HepG2 (cell line): ENCODE measurements at regions not wholly inside any gene's neighbourhood (a gene's known extent, or its start where the extent isn't known, plus 50 kb on each side); places are given as distances from the start of the nearest gene placed in this dataset.

Experiments used
- ARID2 ChIP-seq: sonication (generic); formaldehyde crosslinking; IDR thresholded peaks from 2 replicates; pipeline ENCODE4 v1.8.1; 2022; ENCODE audit warnings: mild to moderate bottlenecking, missing genetic modification reagents, borderline replicate concordance
- ARNT2 ChIP-seq: sonication (generic); formaldehyde crosslinking; IDR thresholded peaks from 2 replicates; pipeline ENCODE4 v1.8.0; 2022; ENCODE audit warnings: mild to moderate bottlenecking, low read depth, missing genetic modification reagents, moderate library complexity
- CC2D1A ChIP-seq: sonication (generic); formaldehyde crosslinking; IDR thresholded peaks from 2 replicates; pipeline ENCODE4 v1.8.1; 2023; ENCODE audit warnings: mild to moderate bottlenecking, missing genetic modification reagents
- FOXJ3 ChIP-seq: sonication (generic); formaldehyde crosslinking; IDR thresholded peaks from 2 replicates; pipeline ENCODE4 v1.4.0; 2020; ENCODE audit warnings: missing genetic modification reagents, mild to moderate bottlenecking, borderline replicate concordance
- GLI4 ChIP-seq: sonication (generic); formaldehyde crosslinking; IDR thresholded peaks from 2 replicates; pipeline ENCODE4 v1.5.1; 2020; ENCODE audit warnings: missing genetic modification reagents, mild to moderate bottlenecking, moderate library complexity, borderline replicate concordance
- HMGXB3 ChIP-seq: sonication (generic); formaldehyde crosslinking; IDR thresholded peaks from 2 replicates; pipeline ENCODE4 v1.4.0; 2020; ENCODE audit warnings: missing genetic modification reagents, borderline replicate concordance
- MBD4 ChIP-seq: IDR thresholded peaks from 2 replicates; pipeline ENCODE4 v1.6.1; 2012; ENCODE audit warnings: low read length, inconsistent platforms, borderline replicate concordance
- NR0B2 ChIP-seq: sonication (generic); formaldehyde crosslinking; IDR thresholded peaks from 2 replicates; pipeline ENCODE4 v1.4.0; 2020; ENCODE audit warnings: mild to moderate bottlenecking, missing genetic modification reagents
- POLR2AphosphoS5 ChIP-seq: IDR thresholded peaks from 2 replicates; pipeline ENCODE4 v1.6.1; 2012; ENCODE audit warnings: low read depth, low read length
- RCOR2 ChIP-seq: IDR thresholded peaks from 2 replicates; pipeline ENCODE4 v1.6.1; 2016; ENCODE audit warnings: missing biosample characterization, missing genetic modification reagents
- RFX1 ChIP-seq: fragments of 450-650 bp; IDR thresholded peaks from 2 replicates; pipeline ENCODE4 v1.6.1; 2017
- SAFB2 ChIP-seq: sonication (generic); formaldehyde crosslinking; IDR thresholded peaks from 2 replicates; pipeline ENCODE4 v1.5.1; 2020; ENCODE audit warnings: missing genetic modification reagents, low read depth, mild to moderate bottlenecking, borderline replicate concordance
- SNAI1 ChIP-seq: sonication (generic); formaldehyde crosslinking; IDR thresholded peaks from 2 replicates; pipeline ENCODE4 v1.5.0; 2020; ENCODE audit warnings: mild to moderate bottlenecking, missing genetic modification reagents, borderline replicate concordance
- ZC3H4 ChIP-seq: sonication (generic); formaldehyde crosslinking; IDR thresholded peaks from 2 replicates; pipeline ENCODE4 v1.4.0; 2020; ENCODE audit warnings: missing genetic modification reagents, borderline replicate concordance
- ZMYM2 ChIP-seq: sonication (generic); formaldehyde crosslinking; IDR thresholded peaks from 2 replicates; pipeline ENCODE4 v1.8.0; 2022; ENCODE audit warnings: mild to moderate bottlenecking, missing genetic modification reagents
- ZNF337 ChIP-seq: sonication (generic); formaldehyde crosslinking; IDR thresholded peaks from 2 replicates; pipeline ENCODE4 v1.5.1; 2020; ENCODE audit warnings: missing genetic modification reagents, low read depth, mild to moderate bottlenecking, borderline replicate concordance
- ZNF34 ChIP-seq: sonication (generic); formaldehyde crosslinking; IDR thresholded peaks from 2 replicates; pipeline ENCODE4 v1.4.0; 2020; ENCODE audit warnings: mild to moderate bottlenecking, missing genetic modification reagents, borderline replicate concordance
- ZNF496 ChIP-seq: sonication (generic); formaldehyde crosslinking; IDR thresholded peaks from 2 replicates; pipeline ENCODE4 v1.8.1; 2023; ENCODE audit warnings: mild to moderate bottlenecking, moderate library complexity, missing genetic modification reagents; ENCODE audit not compliant: insufficient replicate concordance
- ZNF530 ChIP-seq: sonication (generic); formaldehyde crosslinking; IDR thresholded peaks from 2 replicates; pipeline ENCODE4 v1.5.0; 2020; ENCODE audit warnings: low read depth, mild to moderate bottlenecking, missing genetic modification reagents
- ZNF563 ChIP-seq: sonication (generic); formaldehyde crosslinking; IDR thresholded peaks from 2 replicates; pipeline ENCODE4 v1.8.0; 2022; ENCODE audit warnings: mild to moderate bottlenecking, moderate library complexity, missing genetic modification reagents
- ZNF572 ChIP-seq: sonication (generic); formaldehyde crosslinking; IDR thresholded peaks from 2 replicates; pipeline ENCODE4 v1.5.1; 2020; ENCODE audit warnings: mild to moderate bottlenecking, missing genetic modification reagents
- ZNF597 ChIP-seq: sonication (generic); formaldehyde crosslinking; IDR thresholded peaks from 2 replicates; pipeline ENCODE4 v1.5.0; 2020; ENCODE audit warnings: missing genetic modification reagents
- TF ChIP-seq, protein P1 (sequence below): sonication (generic); formaldehyde crosslinking; IDR thresholded peaks from 2 replicates; pipeline ENCODE4 v1.4.0; 2020; ENCODE audit warnings: mild to moderate bottlenecking, low read depth, missing genetic modification reagents

- peak; percentile 60; the same call in 1 of the 2 replicates for TF ChIP-seq HMGXB3
- no peak for TF ChIP-seq RFX1
- peak; percentile 91; the same call in 1 of the 2 replicates for TF ChIP-seq MBD4
- no peak for TF ChIP-seq ARID2 (CRISPR knock-in tag)
- TF ChIP-seq FOXJ3 (CRISPR knock-in tag) = peak; percentile 97
- no peak for TF ChIP-seq ZNF572
- peak; percentile 63; the same call in 1 of the 2 replicates for TF ChIP-seq ZNF34 (CRISPR knock-in tag)
- TF ChIP-seq ZC3H4 (CRISPR knock-in tag) = no peak
- TF ChIP-seq SAFB2 = no peak
- no peak for TF ChIP-seq ZNF597 (CRISPR knock-in tag)
- peak; percentile 16; the same call in 1 of the 2 replicates for TF ChIP-seq ZMYM2 (CRISPR knock-in tag)
- TF ChIP-seq, protein P1, sequence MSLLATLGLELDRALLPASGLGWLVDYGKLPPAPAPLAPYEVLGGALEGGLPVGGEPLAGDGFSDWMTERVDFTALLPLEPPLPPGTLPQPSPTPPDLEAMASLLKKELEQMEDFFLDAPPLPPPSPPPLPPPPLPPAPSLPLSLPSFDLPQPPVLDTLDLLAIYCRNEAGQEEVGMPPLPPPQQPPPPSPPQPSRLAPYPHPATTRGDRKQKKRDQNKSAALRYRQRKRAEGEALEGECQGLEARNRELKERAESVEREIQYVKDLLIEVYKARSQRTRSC = no peak
- TF ChIP-seq ARNT2 (CRISPR knock-in tag) = peak; percentile 67; the same call in 1 of the 2 replicates
- TF ChIP-seq GLI4 (CRISPR knock-in tag) = no peak
- TF ChIP-seq NR0B2 (CRISPR knock-in tag) = no peak
- TF ChIP-seq RCOR2 (CRISPR knock-in tag) = peak; percentile 92
- TF ChIP-seq POLR2AphosphoS5 = no peak
- TF ChIP-seq ZNF563 (CRISPR knock-in tag) = no peak
- 0 out of 2 replicates have a peak, but pooled peaks have one; percentile 57 for TF ChIP-seq ZNF337
- 0 out of 2 replicates have a peak, but pooled peaks have one; percentile 16 for TF ChIP-seq CC2D1A (CRISPR knock-in tag)
- TF ChIP-seq SNAI1 (CRISPR knock-in tag) = no peak
- no peak for TF ChIP-seq ZNF496 (CRISPR knock-in tag)
- no peak for TF ChIP-seq ZNF530
Measured at GRCh38 chr2:45273412-45274249, 264.4 kb upstream of the SIX2 start (continued).
